B cell (primary cell): ENCODE measurements at regions not wholly inside any gene's neighbourhood (a gene's known extent, or its start where the extent isn't known, plus 50 kb on each side); places are given as distances from the start of the nearest gene placed in this dataset.

Source experiments
- ATAC-seq: fragments of 200-7000 bp; cut with Tn5 transposase; one replicate; pipeline ENCODE4 v1.10.0; 2021; ENCODE audit warnings: low read depth, mild to moderate bottlenecking, moderate number of reproducible peaks, moderate library complexity
- CTCF ChIA-PET: fragments of 350-600 bp; sonication (Branson Sonifier 250); formaldehyde crosslinking; loops from one replicate; lab custom pipeline; 2021; ENCODE audit warnings: antibody characterized with exemption, inconsistent platforms; lab: Charles Lee
- POLR2A ChIA-PET: fragments of 350-600 bp; sonication (Branson Sonifier 250); formaldehyde crosslinking; loops from one replicate; lab custom pipeline; 2021; ENCODE audit warnings: antibody characterized with exemption; lab: Charles Lee
- DNase-seq: peaks from one replicate; pipeline ENCODE4 v3.0.0; 2013
- H2AFZ ChIP-seq: 2 replicates; pipeline ENCODE4 v1.6.1; 2012; ENCODE audit warnings: mild to moderate bottlenecking, low read depth, low read length; ENCODE audit not compliant: insufficient read depth, poor library complexity, severe bottlenecking
- H3K27ac ChIP-seq, 2 donors: 1 replicate in 1 of 2; 2 replicates in 1 of 2; pipeline ENCODE4 v1.5.1; 2012 to 2013; ENCODE audit warnings: low read length in 2 of 2, mild to moderate bottlenecking in 2 of 2, moderate library complexity in 1 of 2
- H3K27me3 ChIP-seq, 4 experiments: fragments of 200-600 bp in 1 of 4; sonication (generic) in 1 of 4; replicated peaks in 1 of 4; 1 replicate in 2 of 4; 2 replicates in 2 of 4; pipeline versions ENCODE4 v1.6.1 to v1.7.0; 2013 to 2016; ENCODE audit warnings: low read length in 3 of 4, mild to moderate bottlenecking in 2 of 4, mixed read lengths in 1 of 4, moderate library complexity in 1 of 4; ENCODE audit not compliant: insufficient read depth in 4 of 4, control insufficient read depth in 3 of 4; ENCODE audit errors: control extremely low read depth in 1 of 4
- H3K36me3 ChIP-seq, 2 experiments: replicated peaks in 1 of 2; 1 replicate in 1 of 2; 2 replicates in 1 of 2; pipeline versions ENCODE4 v1.6.1 to v1.7.1; 2013; ENCODE audit warnings: low read length in 1 of 2; ENCODE audit not compliant: insufficient read depth in 2 of 2, control insufficient read depth in 1 of 2; ENCODE audit errors: control extremely low read depth in 1 of 2, extremely low read depth in 1 of 2
- H3K4me1 ChIP-seq, 2 donors: fragments of 200-600 bp in 1 of 2; sonication (generic) in 1 of 2; 1 replicate in 1 of 2; 2 replicates in 1 of 2; pipeline versions ENCODE4 v1.5.1 to v1.6.1; 2013 to 2017; ENCODE audit warnings: low read length in 2 of 2; ENCODE audit not compliant: control insufficient read depth in 2 of 2, insufficient read depth in 2 of 2
- H3K4me2 ChIP-seq: replicated peaks from 2 replicates; pipeline ENCODE3; 2012; ENCODE audit warnings: mild to moderate bottlenecking, low read depth, low read length; ENCODE audit not compliant: poor library complexity, severe bottlenecking
- H3K4me3 ChIP-seq, 5 experiments: fragments of 200-600 bp in 1 of 5; sonication (generic) in 1 of 5; 1 replicate in 3 of 5; 2 replicates in 2 of 5; pipeline versions ENCODE4 v1.5.1 to v1.7.0; 2011 to 2016; ENCODE audit warnings: low read length in 4 of 5, mild to moderate bottlenecking in 4 of 5, low read depth in 2 of 5, control low read depth in 1 of 5, moderate library complexity in 1 of 5; ENCODE audit not compliant: insufficient read depth in 1 of 5; ENCODE audit errors: control extremely low read depth in 1 of 5, extremely low read depth in 1 of 5
- H3K79me2 ChIP-seq: fragments of 200-600 bp; sonication (generic); one replicate; pipeline ENCODE4 v1.6.0; 2016; ENCODE audit warnings: low read length; ENCODE audit not compliant: control insufficient read depth, insufficient read depth
- H3K9ac ChIP-seq: fragments of 200-600 bp; sonication (generic); 2 replicates; pipeline ENCODE4 v1.6.1; 2017; ENCODE audit warnings: mild to moderate bottlenecking, low read length, moderate library complexity
- H3K9me3 ChIP-seq, 3 donors: one replicate each; pipeline versions ENCODE4 v1.6.1 to v1.7.1; 2013; ENCODE audit warnings: low read length in 2 of 3; ENCODE audit not compliant: control insufficient read depth in 2 of 3, insufficient read depth in 1 of 3; ENCODE audit errors: control extremely low read depth in 1 of 3
- H4K20me1 ChIP-seq: 2 replicates; pipeline ENCODE4 v1.6.0; 2012; ENCODE audit warnings: mild to moderate bottlenecking, low read length; ENCODE audit not compliant: insufficient read depth, control insufficient read depth, poor library complexity, severe bottlenecking
- H3K27ac Mint-ChIP-seq: one replicate; pipeline ENCODE4 v1.8.0; 2021; ENCODE audit warnings: mixed read lengths
- H3K27me3 Mint-ChIP-seq: one replicate; pipeline ENCODE4 v1.8.0; 2021; ENCODE audit warnings: mixed read lengths
- H3K4me1 Mint-ChIP-seq: one replicate; pipeline ENCODE4 v1.8.0; 2021; ENCODE audit warnings: mixed read lengths
- H3K4me3 Mint-ChIP-seq: one replicate; pipeline ENCODE4 v1.8.0; 2021; ENCODE audit warnings: mixed read lengths
- H3K9me3 Mint-ChIP-seq: one replicate; pipeline ENCODE4 v1.8.0; 2022; ENCODE audit warnings: mixed read lengths; ENCODE audit not compliant: insufficient read depth
- CTCF ChIP-seq: fragments of 200-600 bp; IDR thresholded peaks from one replicate; pipeline ENCODE4 v1.8.0; 2022; ENCODE audit warnings: antibody characterized with exemption, mild to moderate bottlenecking
- EZH2 ChIP-seq: IDR thresholded peaks from 2 replicates; pipeline ENCODE4 v1.6.1; 2012; ENCODE audit warnings: borderline replicate concordance, low read depth, mild to moderate bottlenecking, moderate library complexity, low read length; ENCODE audit not compliant: insufficient read depth, poor library complexity, severe bottlenecking
- WGBS: methylation state at CpG from one replicate; pipeline ENCODE4 v1.1.5; 2013; ENCODE audit warnings: missing lambda C conversion rate; ENCODE audit not compliant: insufficient coverage; 5-methylcytosine and 5-hydroxymethylcytosine counted together
- intact Hi-C: fragments of 100-400 bp; cut with micrococcal nuclease; formaldehyde crosslinking; loops from one replicate; pipeline ENCODE4 v1.10.0; 2022

- no peaks in the 10 kb centered on the region for H3K9me3 ChIP-seq
- no peak overlapping the region for H3K27ac ChIP-seq
- H4K20me1 ChIP-seq, result no peaks in the 10 kb centered on the region
- DNase-seq (no peak), ATAC-seq (no peak)
- Mint-ChIP-seq H3K27me3 (no peaks in the 10 kb centered on the region), H3K4me3 (no peak overlapping the region), H3K4me1 (no peaks in the 10 kb centered on the region), H3K9me3 (no peaks in the 10 kb centered on the region), H3K27ac (no peak overlapping the region)
- intact Hi-C loops, result no loop called here
- H3K36me3 ChIP-seq, result no peaks in the 10 kb centered on the region
- ChIA-PET POLR2A (no interaction called here), CTCF (no interaction called here)
- no peak overlapping the region for H3K4me3 ChIP-seq
- WGBS, result 88% methylated on average over 1 of the region's 2 CpGs
- no peaks in the 10 kb centered on the region for H3K79me2 ChIP-seq
- no peak for TF ChIP-seq CTCF
- TF ChIP-seq EZH2, result no peak
- H3K4me2 ChIP-seq, result no peak overlapping the region
- H3K9ac ChIP-seq, result no peak overlapping the region
- no peak overlapping the region for H2AFZ ChIP-seq
- no peaks in the 10 kb centered on the region for H3K4me1 ChIP-seq
- H3K27me3 ChIP-seq, result no peaks in the 10 kb centered on the region
Measured at GRCh38 chr2:22628221-22628620, 756.8 kb upstream of the KLHL29 start.

GRCh38 chr2:22628906-22629305, 756.1 kb upstream of the KLHL29 start:
- Histone ChIP-seq H3K4me3 (no peak overlapping the region), H3K27ac (no peak overlapping the region), H2AFZ (no peak overlapping the region), H3K36me3 (no peaks in the 10 kb centered on the region), H3K9me3 (no peaks in the 10 kb centered on the region), H3K4me2 (no peak overlapping the region), H3K79me2 (no peaks in the 10 kb centered on the region), H4K20me1 (no peaks in the 10 kb centered on the region), H3K9ac (no peak overlapping the region), H3K27me3 (no peaks in the 10 kb centered on the region), H3K4me1 (no peaks in the 10 kb centered on the region)
- WGBS, result no CpG with 5 or more reads among the region's 3 CpGs
- POLR2A ChIA-PET, result no interaction called here
- intact Hi-C loops, result no loop called here
- CTCF ChIA-PET, result no interaction called here
- H3K27me3 Mint-ChIP-seq, result no peaks in the 10 kb centered on the region
- H3K4me3 Mint-ChIP-seq, result no peak overlapping the region
- no peaks in the 10 kb centered on the region for H3K4me1 Mint-ChIP-seq
- ATAC-seq (no peak), DNase-seq (no peak)
- H3K9me3 Mint-ChIP-seq, result no peaks in the 10 kb centered on the region
- H3K27ac Mint-ChIP-seq, result no peak overlapping the region
- TF ChIP-seq EZH2, result no peak
- no peak for TF ChIP-seq CTCF
